ENCODE measurements at regions not wholly inside any gene's neighbourhood (a gene's known extent, or its start where the extent isn't known, plus 50 kb on each side); places are given as distances from the start of the nearest gene placed in this dataset.
"Not testable (repeated sequence)": the region's sequence is repeated elsewhere in the genome, so short reads cannot be mapped to it uniquely, and the experiment has no call there.

DNA sequence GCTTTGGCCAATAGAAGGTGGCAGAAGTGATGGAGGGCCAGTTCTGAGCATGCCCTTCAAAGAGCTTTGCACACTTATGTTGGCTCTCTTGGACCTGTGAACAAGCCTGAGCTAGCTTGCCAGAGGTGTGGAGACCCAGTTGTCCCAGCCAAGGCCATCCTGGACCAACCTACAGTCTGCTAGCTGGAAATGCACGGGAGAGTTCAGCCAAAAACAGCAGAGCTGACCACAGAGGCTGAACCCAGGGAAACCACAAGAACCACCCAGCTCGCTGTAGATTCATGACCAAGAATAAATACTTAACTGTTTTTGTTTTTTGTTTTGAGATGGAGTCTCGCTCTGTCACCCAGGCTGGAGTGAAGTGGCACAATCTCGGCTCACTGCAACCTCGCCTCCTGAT lies 65.4 kb upstream of the HAND1 start:
- Histone ChIP-seq H3K9me3 (ENCODE audit: control insufficient read depth in 3 of 3, low read length in 3 of 3) (no peaks in the 10 kb centered on the region), H3K4me1 (ENCODE audit: control insufficient read depth in 3 of 3, insufficient read depth in 3 of 3, low read length in 3 of 3) (no peaks in the 10 kb centered on the region), H3K27ac (ENCODE audit: low read depth, low read length) (no peak overlapping the region), H3K27me3 (ENCODE audit: control insufficient read depth in 3 of 3, insufficient read depth in 3 of 3, low read length in 3 of 3) (peaks cover 5 to 36% (median 31%) of the 10 kb centered on the region in 3 donors), H3K4me3 (ENCODE audit: low read length in 3 of 3) (no peak overlapping the region), H3K36me3 (ENCODE audit: control insufficient read depth in 3 of 3, insufficient read depth in 3 of 3, low read length in 3 of 3) (no peaks in the 10 kb centered on the region), H3K9ac (ENCODE audit: low read depth in 1 of 3, low read length in 3 of 3) (no peak overlapping the region)

DNA sequence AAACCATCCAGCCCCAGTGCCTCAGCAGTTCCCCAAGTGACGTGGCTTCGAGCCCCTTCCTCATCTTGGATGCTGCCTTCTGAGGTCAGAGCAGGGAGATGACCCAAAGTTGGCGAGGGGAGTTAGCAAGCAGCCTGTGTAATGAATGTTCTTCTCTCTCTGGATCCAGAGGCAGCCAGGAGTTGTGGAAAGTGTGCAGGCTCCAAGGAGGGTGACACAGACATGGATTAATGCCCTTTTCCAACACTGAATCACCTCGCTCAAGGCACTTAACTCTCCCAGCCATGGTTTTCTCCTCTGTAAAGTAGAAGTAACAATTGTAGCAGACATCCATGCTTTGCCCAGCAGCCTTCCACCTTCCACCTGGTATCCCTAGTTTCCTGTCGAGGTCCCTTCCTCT lies 64.6 kb upstream of the HAND1 start:
- peaks cover 5 to 36% (median 33%) of the 10 kb centered on the region in 3 donors for H3K27me3 ChIP-seq (ENCODE audit: control insufficient read depth in 3 of 3, insufficient read depth in 3 of 3, low read length in 3 of 3)
- no peak overlapping the region for H3K4me3 ChIP-seq (ENCODE audit: low read length in 3 of 3)
- H3K36me3 ChIP-seq (ENCODE audit: control insufficient read depth in 3 of 3, insufficient read depth in 3 of 3, low read length in 3 of 3), result no peaks in the 10 kb centered on the region
- H3K27ac ChIP-seq (ENCODE audit: low read depth, low read length), result no peak overlapping the region
- no peaks in the 10 kb centered on the region for H3K4me1 ChIP-seq (ENCODE audit: control insufficient read depth in 3 of 3, insufficient read depth in 3 of 3, low read length in 3 of 3)
- no peaks in the 10 kb centered on the region for H3K9me3 ChIP-seq (ENCODE audit: control insufficient read depth in 3 of 3, low read length in 3 of 3)
- H3K9ac ChIP-seq (ENCODE audit: low read depth in 1 of 3, low read length in 3 of 3), result no peak overlapping the region

DNA sequence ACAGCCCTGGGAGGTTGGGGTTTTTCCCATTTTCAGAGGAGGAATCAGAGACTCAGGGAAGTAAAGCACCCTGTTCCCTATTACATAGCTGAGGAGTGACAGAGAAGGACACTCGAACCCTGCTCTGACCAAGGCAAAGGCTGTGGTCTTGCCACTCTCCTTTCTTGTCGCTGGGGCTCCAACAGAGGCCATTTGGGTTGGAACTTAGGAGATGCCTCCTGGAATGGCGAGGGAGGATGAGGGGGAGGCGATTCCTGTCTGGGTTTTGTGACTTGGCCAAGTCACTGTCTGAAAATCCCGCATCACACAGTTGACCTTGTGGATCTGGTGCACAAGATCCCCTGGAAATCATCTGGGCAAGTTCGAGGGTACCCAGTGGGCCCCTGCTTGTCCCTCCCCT lies 64.0 kb upstream of the HAND1 start:
- H3K4me1 ChIP-seq (ENCODE audit: control insufficient read depth in 3 of 3, insufficient read depth in 3 of 3, low read length in 3 of 3), result no peaks in the 10 kb centered on the region
- H3K4me3 ChIP-seq (ENCODE audit: low read length in 3 of 3), result no peak overlapping the region
- H3K9me3 ChIP-seq (ENCODE audit: control insufficient read depth in 3 of 3, low read length in 3 of 3), result no peaks in the 10 kb centered on the region
- no peak overlapping the region for H3K27ac ChIP-seq (ENCODE audit: low read depth, low read length)
- H3K36me3 ChIP-seq (ENCODE audit: control insufficient read depth in 3 of 3, insufficient read depth in 3 of 3, low read length in 3 of 3), result no peaks in the 10 kb centered on the region
- H3K27me3 ChIP-seq (ENCODE audit: control insufficient read depth in 3 of 3, insufficient read depth in 3 of 3, low read length in 3 of 3), result peaks cover 5 to 36% (median 33%) of the 10 kb centered on the region in 3 donors
- no peak overlapping the region for H3K9ac ChIP-seq (ENCODE audit: low read depth in 1 of 3, low read length in 3 of 3)

DNA sequence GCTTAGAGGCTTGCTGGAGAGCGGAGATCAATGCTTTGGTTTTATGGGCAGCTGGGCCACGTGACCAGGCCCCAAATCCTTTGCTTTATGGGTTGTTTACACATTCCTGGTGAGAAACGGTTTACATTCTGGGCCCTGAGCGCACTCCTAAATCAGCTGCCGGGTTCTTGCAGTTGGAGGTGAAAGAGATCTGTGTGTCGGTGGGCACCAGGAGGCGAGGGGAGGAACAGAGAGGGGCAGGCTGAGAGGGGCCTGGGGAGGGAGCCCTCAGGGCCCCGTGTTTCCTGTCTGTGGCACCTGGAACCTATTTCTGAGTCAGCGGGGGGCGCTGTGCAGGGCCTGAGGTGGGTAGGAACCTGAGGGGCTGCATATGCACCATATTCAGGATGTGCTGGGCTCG lies 63.5 kb upstream of the HAND1 start:
- no peak overlapping the region for H3K9ac ChIP-seq (ENCODE audit: low read depth in 1 of 3, low read length in 3 of 3)
- no peaks in the 10 kb centered on the region for H3K9me3 ChIP-seq (ENCODE audit: control insufficient read depth in 3 of 3, low read length in 3 of 3)
- H3K27me3 ChIP-seq (ENCODE audit: control insufficient read depth in 3 of 3, insufficient read depth in 3 of 3, low read length in 3 of 3), result peaks cover 5 to 36% (median 33%) of the 10 kb centered on the region in 3 donors
- no peaks in the 10 kb centered on the region for H3K4me1 ChIP-seq (ENCODE audit: control insufficient read depth in 3 of 3, insufficient read depth in 3 of 3, low read length in 3 of 3)
- no peaks in the 10 kb centered on the region for H3K36me3 ChIP-seq (ENCODE audit: control insufficient read depth in 3 of 3, insufficient read depth in 3 of 3, low read length in 3 of 3)
- H3K27ac ChIP-seq (ENCODE audit: low read depth, low read length), result no peak overlapping the region
- H3K4me3 ChIP-seq (ENCODE audit: low read length in 3 of 3), result no peak overlapping the region

DNA sequence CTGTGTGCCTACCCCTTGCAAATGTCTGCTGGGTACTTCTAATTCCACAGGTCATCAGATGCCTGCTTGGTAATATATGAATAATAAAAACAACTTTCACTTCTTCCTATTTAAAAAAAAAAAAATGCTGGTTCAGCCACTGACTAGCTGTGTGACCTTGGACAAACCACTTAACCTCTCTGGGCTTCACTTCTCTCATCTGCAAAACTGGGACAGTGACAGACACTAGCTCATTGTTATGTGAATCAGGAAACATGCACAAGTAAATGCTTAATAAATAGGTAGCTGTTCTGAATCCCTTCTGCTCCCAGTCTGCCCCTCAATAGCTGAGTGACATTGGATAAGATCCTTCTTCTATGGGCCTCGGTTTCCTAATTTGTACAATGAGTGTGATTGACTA lies 62.6 kb upstream of the HAND1 start:
- Histone ChIP-seq H3K9ac (ENCODE audit: low read depth in 1 of 3, low read length in 3 of 3) (no peak overlapping the region), H3K4me1 (ENCODE audit: control insufficient read depth in 3 of 3, insufficient read depth in 3 of 3, low read length in 3 of 3) (no peaks in the 10 kb centered on the region), H3K27me3 (ENCODE audit: control insufficient read depth in 3 of 3, insufficient read depth in 3 of 3, low read length in 3 of 3) (peaks cover 5 to 36% (median 27%) of the 10 kb centered on the region in 3 donors), H3K9me3 (ENCODE audit: control insufficient read depth in 3 of 3, low read length in 3 of 3) (no peaks in the 10 kb centered on the region), H3K36me3 (ENCODE audit: control insufficient read depth in 3 of 3, insufficient read depth in 3 of 3, low read length in 3 of 3) (no peaks in the 10 kb centered on the region), H3K27ac (ENCODE audit: low read depth, low read length) (no peak overlapping the region), H3K4me3 (ENCODE audit: low read length in 3 of 3) (no peak overlapping the region)

DNA sequence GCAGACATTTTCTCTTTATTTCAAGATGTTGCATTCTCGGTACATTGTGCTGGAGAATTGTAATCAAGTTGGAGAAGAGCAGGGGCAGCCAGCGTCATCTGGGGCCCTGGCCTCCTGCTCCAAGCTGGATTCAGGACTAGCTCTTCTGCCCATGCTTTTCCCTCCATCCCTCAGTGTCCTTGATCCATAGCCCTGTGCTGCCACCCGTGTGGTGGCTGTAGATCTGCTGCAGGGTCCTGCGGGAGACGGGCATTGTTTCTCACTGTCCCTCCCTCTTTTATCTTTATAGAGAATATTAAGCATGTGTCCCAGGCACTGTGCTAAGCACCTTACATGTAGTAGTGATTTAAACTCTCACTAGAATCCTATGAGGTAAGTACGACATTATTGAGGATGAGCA lies 60.5 kb upstream of the HAND1 start:
- H3K27me3 ChIP-seq (ENCODE audit: control insufficient read depth in 3 of 3, insufficient read depth in 3 of 3, low read length in 3 of 3), result peaks cover 5 to 32% (median 27%) of the 10 kb centered on the region in 3 donors
- H3K4me1 ChIP-seq (ENCODE audit: control insufficient read depth in 3 of 3, insufficient read depth in 3 of 3, low read length in 3 of 3), result no peaks in the 10 kb centered on the region
- H3K9me3 ChIP-seq (ENCODE audit: control insufficient read depth in 3 of 3, low read length in 3 of 3), result no peaks in the 10 kb centered on the region
- H3K9ac ChIP-seq (ENCODE audit: low read depth in 1 of 3, low read length in 3 of 3), result no peak overlapping the region
- H3K27ac ChIP-seq (ENCODE audit: low read depth, low read length), result no peak overlapping the region
- H3K4me3 ChIP-seq (ENCODE audit: low read length in 3 of 3), result no peak overlapping the region
- no peaks in the 10 kb centered on the region for H3K36me3 ChIP-seq (ENCODE audit: control insufficient read depth in 3 of 3, insufficient read depth in 3 of 3, low read length in 3 of 3)

DNA sequence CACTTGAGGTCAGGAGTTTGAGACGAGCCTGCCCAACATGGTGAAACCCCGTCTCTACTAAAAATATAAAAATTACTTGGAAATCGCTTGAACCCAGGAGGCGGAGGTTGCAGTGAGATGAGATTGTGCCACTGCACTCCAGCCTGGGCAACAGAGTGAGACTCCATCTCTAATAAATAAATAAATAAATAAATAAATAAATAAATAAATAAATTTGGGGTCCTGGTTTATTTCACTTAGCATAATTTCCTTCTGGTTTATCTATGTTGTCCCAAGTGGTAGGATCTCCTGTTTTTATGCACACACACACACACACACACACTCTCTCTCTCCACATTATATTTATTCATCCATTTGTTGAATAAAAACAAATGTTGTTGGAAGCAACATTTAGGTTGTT lies 58.4 kb upstream of the HAND1 start:
- H3K36me3 ChIP-seq (ENCODE audit: control insufficient read depth in 3 of 3, insufficient read depth in 3 of 3, low read length in 3 of 3), result not testable (repeated sequence)

DNA sequence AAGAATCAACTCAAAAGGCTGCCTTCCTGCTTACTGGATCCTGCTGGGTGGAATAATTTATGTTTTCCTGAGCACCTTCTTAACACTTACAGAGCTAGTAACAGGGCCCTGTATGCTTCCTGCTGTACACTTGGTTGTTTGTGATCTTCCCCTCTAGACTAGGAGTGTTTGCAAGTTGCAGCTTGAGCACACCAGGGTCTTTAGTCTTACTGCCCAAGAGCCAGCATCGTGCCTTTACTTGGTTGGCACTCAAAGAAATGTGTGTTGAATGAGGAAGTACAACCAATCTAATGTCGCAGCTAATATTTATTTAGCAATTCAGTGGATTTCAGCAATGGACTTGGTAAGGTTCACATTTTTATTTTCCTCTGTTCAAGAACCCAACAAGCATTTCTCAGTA lies 57.5 kb upstream of the HAND1 start:
- Histone ChIP-seq H3K36me3 (ENCODE audit: control insufficient read depth in 3 of 3, insufficient read depth in 3 of 3, low read length in 3 of 3) (no peaks in the 10 kb centered on the region), H3K27ac (ENCODE audit: low read depth, low read length) (no peak overlapping the region), H3K4me3 (ENCODE audit: low read length in 3 of 3) (no peak overlapping the region), H3K27me3 (ENCODE audit: control insufficient read depth in 3 of 3, insufficient read depth in 3 of 3, low read length in 3 of 3) (peaks cover 0 to 13% (median 7%) of the 10 kb centered on the region in 3 donors), H3K9ac (ENCODE audit: low read depth in 1 of 3, low read length in 3 of 3) (no peak overlapping the region), H3K4me1 (ENCODE audit: control insufficient read depth in 3 of 3, insufficient read depth in 3 of 3, low read length in 3 of 3) (no peaks in the 10 kb centered on the region), H3K9me3 (ENCODE audit: control insufficient read depth in 3 of 3, low read length in 3 of 3) (no peaks in the 10 kb centered on the region)

More for the DNA sequence above, 58.4 kb upstream of the HAND1 start:
- not testable (repeated sequence) for H3K4me3 ChIP-seq (ENCODE audit: low read length in 3 of 3); H3K27ac ChIP-seq (ENCODE audit: low read depth, low read length); H3K9ac ChIP-seq (ENCODE audit: low read depth in 1 of 3, low read length in 3 of 3); H3K9me3 ChIP-seq (ENCODE audit: control insufficient read depth in 3 of 3, low read length in 3 of 3); H3K4me1 ChIP-seq (ENCODE audit: control insufficient read depth in 3 of 3, insufficient read depth in 3 of 3, low read length in 3 of 3)
- H3K27me3 ChIP-seq (ENCODE audit: control insufficient read depth in 3 of 3, insufficient read depth in 3 of 3, low read length in 3 of 3), result peaks cover 0 to 16% (median 7%) of the 10 kb centered on the region in 3 donors

DNA sequence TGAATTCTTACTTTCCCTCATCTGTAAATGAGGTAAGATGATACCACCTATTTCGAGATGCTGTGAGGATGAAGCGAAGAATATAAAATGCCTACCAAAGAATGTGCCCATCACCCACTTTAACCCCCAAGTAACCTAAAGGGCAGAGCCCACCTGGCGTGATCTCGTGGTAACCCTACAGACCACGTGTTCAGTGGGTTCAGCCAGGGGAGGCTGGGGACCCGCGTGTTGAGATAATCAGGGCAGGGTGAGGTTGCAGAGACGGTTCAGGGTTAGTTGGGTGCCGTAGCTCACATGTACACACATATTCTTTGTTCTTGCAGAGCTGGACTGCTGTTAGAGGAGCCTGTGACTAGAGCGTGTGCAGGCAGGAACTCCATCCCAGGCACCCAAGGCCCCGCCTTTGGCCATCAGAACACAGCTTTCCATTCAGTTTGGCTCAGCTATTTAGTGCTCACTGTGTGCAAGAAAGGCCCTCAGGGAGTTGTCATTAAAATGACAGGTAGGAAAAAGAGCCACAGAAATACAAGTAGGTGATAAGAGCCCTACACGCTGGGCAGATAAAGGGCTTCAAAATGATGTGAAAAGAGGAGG lies 56.5 kb upstream of the HAND1 start:
- H3K36me3 ChIP-seq (ENCODE audit: control insufficient read depth in 3 of 3, insufficient read depth in 3 of 3, low read length in 3 of 3), result no peaks in the 10 kb centered on the region
- H3K4me3 ChIP-seq (ENCODE audit: low read length in 3 of 3), result no peak overlapping the region
- H3K9ac ChIP-seq (ENCODE audit: low read depth in 1 of 3, low read length in 3 of 3), result no peak overlapping the region
- no peaks in the 10 kb centered on the region for H3K4me1 ChIP-seq (ENCODE audit: control insufficient read depth in 3 of 3, insufficient read depth in 3 of 3, low read length in 3 of 3)
- H3K9me3 ChIP-seq (ENCODE audit: control insufficient read depth in 3 of 3, low read length in 3 of 3), result no peaks in the 10 kb centered on the region
- H3K27me3 ChIP-seq (ENCODE audit: control insufficient read depth in 3 of 3, insufficient read depth in 3 of 3, low read length in 3 of 3), result peaks cover 0 to 13% (median 3%) of the 10 kb centered on the region in 3 donors
- H3K27ac ChIP-seq (ENCODE audit: low read depth, low read length), result no peak overlapping the region

DNA sequence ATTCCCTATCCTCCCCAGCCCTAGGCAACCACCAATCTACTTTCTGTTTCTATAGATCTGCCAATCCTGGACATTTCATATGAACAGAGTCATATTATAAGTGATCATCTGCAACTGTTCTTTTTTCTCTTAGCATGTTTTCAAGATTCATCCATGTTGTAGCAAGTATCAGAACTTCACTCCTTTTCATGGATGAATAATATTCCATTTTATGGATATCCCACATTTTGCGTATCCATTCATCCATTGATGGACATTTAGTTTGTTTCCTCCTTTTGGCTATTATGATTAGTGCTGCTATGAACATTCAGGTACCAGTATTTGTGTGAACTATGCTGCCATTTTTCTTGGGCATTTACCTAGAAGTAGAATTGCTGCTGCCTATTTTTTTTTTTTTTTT lies 51.3 kb upstream of the HAND1 start:
- Histone ChIP-seq H3K27ac (ENCODE audit: low read depth, low read length) (no peak overlapping the region), H3K4me1 (ENCODE audit: control insufficient read depth in 3 of 3, insufficient read depth in 3 of 3, low read length in 3 of 3) (no peaks in the 10 kb centered on the region), H3K4me3 (ENCODE audit: low read length in 3 of 3) (no peak overlapping the region), H3K27me3 (ENCODE audit: control insufficient read depth in 3 of 3, insufficient read depth in 3 of 3, low read length in 3 of 3) (peaks cover 0 to 4% (median 0%) of the 10 kb centered on the region in 3 donors), H3K36me3 (ENCODE audit: control insufficient read depth in 3 of 3, insufficient read depth in 3 of 3, low read length in 3 of 3) (no peaks in the 10 kb centered on the region), H3K9me3 (ENCODE audit: control insufficient read depth in 3 of 3, low read length in 3 of 3) (no peaks in the 10 kb centered on the region), H3K9ac (ENCODE audit: low read depth in 1 of 3, low read length in 3 of 3) (no peak overlapping the region)
